Omental fat pad (tissue), 3 donors: ENCODE measurements at regions not wholly inside any gene's neighbourhood (a gene's known extent, or its start where the extent isn't known, plus 50 kb on each side); places are given as distances from the start of the nearest gene placed in this dataset.

Experiments used
- ATAC-seq: fragments of 150-250 bp; one replicate; pipeline ENCODE4 v1.9.1; 2016; ENCODE audit warnings: mild to moderate bottlenecking, moderate library complexity; ENCODE audit not compliant: low FRiP score
- DNase-seq: peaks from one replicate; pipeline ENCODE4 v3.0.0-alpha.2; 2019; ENCODE audit warnings: low spot score
- TF ChIP-seq, protein P1 (sequence below), 3 donors: fragments of 450-650 bp; IDR thresholded peaks; one replicate each; pipeline ENCODE4 v1.5.1; 2016 to 2017; ENCODE audit warnings: antibody characterized with exemption in 3 of 3, mild to moderate bottlenecking in 3 of 3, moderate library complexity in 2 of 3

DNA sequence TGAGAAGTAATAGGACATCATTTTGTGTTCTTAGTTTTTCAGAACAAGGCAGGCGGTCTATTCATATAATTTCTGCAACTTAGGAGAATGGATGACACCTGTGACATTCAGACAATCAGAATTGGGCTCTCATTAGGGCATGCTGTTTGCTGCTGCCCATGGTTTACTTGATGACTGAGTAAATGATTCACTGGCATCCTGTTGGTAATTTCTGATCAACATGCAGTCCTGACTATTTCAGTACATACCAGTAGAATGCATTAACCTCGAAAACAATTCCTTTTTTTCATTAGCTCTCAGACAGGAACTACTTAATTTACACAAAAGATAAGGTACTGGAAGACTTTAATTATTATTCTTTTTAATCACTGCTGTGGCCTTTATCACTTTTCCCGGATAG, 641.6 kb downstream of the NSUN3 start:
- ATAC-seq (no peak), DNase-seq (no peak)
- TF ChIP-seq, protein P1, sequence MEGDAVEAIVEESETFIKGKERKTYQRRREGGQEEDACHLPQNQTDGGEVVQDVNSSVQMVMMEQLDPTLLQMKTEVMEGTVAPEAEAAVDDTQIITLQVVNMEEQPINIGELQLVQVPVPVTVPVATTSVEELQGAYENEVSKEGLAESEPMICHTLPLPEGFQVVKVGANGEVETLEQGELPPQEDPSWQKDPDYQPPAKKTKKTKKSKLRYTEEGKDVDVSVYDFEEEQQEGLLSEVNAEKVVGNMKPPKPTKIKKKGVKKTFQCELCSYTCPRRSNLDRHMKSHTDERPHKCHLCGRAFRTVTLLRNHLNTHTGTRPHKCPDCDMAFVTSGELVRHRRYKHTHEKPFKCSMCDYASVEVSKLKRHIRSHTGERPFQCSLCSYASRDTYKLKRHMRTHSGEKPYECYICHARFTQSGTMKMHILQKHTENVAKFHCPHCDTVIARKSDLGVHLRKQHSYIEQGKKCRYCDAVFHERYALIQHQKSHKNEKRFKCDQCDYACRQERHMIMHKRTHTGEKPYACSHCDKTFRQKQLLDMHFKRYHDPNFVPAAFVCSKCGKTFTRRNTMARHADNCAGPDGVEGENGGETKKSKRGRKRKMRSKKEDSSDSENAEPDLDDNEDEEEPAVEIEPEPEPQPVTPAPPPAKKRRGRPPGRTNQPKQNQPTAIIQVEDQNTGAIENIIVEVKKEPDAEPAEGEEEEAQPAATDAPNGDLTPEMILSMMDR (IDR thresholded peaks at IDR 0.05), result no peak

DNA sequence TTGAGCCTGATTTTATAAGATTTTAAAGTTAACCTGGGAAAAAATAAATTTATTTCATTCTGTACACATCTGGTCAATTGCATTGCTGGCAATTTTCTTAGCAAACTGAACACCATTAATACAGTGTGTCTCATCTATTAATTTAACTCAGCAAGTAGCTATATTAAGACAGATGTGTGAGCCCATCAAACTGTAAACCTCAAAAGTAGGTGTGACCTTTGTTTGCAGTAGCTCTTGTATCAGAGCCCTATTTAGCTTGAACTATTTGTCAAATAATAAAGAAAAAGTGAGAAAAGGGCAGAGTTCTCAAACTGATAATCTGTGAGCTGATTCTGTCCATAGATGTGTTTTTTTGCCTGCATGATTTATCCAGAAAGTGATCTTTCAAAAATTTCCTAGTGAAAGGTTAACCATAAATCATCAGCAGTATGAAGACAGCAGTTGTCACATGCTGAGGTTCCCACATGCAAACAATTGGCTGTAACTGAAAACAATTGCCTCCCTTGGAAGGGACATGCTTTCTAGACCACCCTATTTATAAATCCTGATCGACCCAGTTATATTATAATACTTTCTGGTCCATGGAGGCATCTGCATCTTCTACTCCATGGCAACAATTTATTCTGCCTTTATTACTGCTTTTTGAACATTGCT, 646.5 kb downstream of the NSUN3 start:
- ATAC-seq, result no peak
- DNase-seq, result no peak
- TF ChIP-seq, protein P1 (IDR thresholded peaks at IDR 0.05), result no peak

DNA sequence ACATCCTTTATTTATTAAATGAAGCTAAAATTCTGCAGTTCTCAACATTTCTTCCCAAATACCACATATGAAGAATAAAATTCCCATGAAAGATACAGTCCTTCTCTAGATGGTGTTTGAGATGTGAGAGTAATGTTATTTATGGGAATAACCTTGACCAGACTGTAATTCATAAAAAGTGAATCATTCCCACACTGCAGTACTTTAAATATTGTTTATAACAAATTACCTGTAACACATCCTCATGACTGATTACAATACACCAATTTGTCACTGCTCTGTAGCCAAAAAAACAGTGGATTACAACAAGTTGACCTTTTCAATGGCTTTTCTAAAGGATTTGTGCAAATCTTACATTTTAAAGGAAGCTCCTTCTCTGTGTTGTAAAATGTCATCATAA, 651.3 kb downstream of the NSUN3 start:
- TF ChIP-seq, protein P1 (IDR thresholded peaks at IDR 0.05), result no peak
- no peak for DNase-seq

DNA sequence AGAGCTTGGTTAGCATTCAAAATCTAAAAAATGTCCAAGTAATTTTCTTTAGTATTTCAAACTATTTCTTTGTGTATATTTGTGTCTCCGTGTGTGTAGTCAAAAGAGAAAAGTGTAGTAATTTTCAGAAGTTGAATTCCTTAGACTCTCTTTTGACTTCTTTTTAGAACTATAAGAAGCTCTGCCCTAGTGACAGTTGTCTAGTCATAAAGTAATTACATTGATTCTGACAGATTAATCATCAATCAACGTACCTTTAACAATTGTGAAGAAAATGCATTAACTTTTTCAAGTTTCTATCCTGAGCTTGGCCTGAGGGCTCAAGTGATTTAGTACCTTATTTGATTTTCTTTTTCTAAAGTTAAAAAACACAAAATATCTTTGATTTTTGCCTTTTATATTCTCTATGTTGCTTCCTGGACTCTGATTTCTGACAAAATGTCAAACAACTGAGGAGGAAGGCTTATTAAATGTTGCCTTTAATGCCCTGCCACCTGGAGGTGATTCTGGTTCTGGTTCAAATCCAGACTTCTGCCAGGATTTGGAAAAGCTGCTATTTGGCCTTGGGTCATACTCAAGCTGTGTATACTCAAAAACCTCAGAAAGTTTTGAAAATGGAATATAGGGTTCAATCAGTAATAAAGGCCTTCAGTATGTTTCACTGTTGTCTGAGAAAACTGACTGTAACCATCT, 653.6 kb downstream of the NSUN3 start:
- TF ChIP-seq, protein P1 (IDR thresholded peaks at IDR 0.05), result no peak
- ATAC-seq (no peak), DNase-seq (no peak)

More for the DNA sequence above, 651.3 kb downstream of the NSUN3 start:
- no peak for ATAC-seq

DNA sequence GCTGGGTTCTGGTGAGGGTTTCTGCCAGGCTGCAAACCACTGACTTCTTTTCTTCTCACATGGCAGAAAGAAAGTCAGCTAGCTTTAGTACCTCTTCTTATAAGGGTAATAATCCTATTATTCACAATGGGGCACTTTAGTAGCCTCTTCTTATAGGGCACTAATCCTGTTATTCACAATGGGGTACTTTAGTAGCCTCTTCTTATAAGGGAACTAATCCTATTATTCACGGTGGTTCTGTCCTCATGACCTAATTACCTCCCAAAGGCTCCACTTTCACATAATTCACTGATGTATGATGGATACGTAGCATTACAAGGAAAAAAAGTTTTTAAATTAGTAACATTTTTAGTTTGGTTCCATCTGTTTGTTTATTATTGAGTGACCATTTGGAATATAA, 671.3 kb downstream of the NSUN3 start:
- TF ChIP-seq, protein P1 (IDR thresholded peaks at IDR 0.05), result no peak
- ATAC-seq (no peak), DNase-seq (no peak)

DNA sequence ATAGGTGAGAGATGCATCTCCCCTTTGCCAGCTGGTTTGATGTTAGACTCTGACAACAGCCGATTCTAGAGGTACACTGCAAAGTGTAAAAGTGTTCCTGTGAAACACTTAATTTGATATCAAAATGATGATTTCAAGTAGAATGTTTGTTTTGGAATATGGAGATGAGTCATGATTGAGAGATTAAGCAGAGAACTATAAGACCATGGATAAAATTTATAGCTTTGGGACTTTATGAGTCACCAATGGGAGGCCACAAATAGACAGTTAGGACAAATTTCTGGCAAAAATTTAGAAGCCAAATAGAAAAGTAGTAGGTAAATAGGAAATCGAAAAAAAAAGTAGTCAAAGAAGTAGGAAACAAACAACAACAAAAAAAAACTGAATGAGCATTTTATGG, 672.5 kb downstream of the NSUN3 start:
- TF ChIP-seq, protein P1 (IDR thresholded peaks at IDR 0.05), result no peak
- ATAC-seq (no peak), DNase-seq (no peak)

DNA sequence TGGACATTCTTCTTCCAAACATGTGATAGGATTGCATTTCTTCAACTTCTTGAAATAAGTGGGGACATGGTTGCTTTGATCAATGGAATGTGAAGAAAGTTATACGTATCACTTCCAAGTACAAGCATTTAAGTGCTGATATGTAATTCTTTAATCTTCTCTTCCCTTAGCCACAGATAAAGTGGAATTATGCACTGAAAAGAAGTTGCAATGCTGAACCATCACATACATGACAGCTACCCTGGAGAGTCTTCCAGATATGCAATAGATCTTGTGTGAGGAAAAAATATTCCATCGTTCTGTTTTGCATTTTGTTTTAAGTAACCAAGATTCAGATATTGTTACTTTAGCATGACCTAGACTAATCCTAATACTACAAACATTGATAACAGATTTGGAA, 674.3 kb downstream of the NSUN3 start:
- DNase-seq (no peak), ATAC-seq (no peak)
- TF ChIP-seq, protein P1 (IDR thresholded peaks at IDR 0.05), result no peak
